ENCODE measurements at regions not wholly inside any gene's neighbourhood (a gene's known extent, or its start where the extent isn't known, plus 50 kb on each side); places are given as distances from the start of the nearest gene placed in this dataset.

- DNase-seq = no peak
Measured at GRCh38 chr3:186487819-186488218, 56.4 kb downstream of the CRYGS start.

GRCh38 chr3:186487037-186487436 lies 57.1 kb downstream of the CRYGS start:
- no peak for DNase-seq

DNA sequence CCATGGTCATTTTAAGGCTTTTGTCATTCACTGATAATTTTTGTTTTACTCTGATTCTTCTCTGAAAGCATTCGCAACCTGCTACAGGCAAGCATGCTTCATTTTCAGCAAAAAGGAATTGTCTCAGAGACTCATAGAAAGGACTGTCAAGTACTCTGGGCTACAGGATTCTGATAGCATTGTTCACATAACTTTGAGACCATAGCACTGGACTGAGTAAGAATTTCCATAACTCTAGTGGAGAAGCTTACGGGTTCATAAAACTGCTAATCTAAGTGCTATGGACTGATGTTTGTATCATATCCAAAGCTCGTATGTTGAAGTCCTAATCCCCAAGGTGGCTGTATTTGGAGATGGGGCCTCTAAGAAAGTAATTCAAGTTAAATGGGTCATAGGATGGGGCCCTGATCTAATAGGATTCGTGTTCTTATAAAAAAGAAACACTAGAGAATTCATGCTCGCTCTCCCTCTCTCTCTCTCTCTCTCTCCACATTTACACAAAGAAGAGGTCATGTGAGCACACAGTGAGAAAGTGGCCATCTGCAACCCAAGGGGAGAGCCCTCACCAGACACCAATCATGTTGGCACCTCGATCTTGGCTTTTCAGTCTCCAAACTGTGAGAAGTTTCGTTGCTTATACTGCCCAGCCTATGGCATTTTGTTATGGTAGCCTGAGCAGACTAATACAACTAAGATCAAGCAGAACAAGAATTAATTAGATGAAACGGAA lies 60.4 kb downstream of the CRYGS start:
- no peak for DNase-seq

GRCh38 chr3:186481526-186481925 lies 62.7 kb downstream of the CRYGS start:
- no peak for DNase-seq

- DNase-seq = no peak
Measured at GRCh38 chr3:186477876-186478275, 66.3 kb downstream of the CRYGS start.

DNA sequence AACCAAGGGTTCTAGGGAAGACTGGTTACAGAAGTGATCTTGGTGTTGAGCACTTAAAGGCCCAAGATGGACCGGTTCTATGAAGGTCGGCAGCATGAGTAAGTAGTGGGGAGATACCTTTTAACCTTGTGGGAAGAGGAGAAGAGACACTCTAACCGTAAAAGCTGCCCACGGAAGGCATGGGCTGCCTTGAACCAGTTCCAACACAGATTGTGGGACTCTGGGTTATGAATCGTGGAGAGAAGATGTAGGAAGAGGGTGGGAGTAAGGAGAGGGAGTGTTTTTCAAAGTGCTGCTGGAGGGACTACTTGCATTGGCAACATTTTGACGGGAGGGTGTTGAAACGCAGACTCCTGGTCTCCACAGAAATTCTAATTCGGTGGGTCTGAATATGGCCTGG lies 67.1 kb downstream of the CRYGS start:
- DNase-seq = no peak

DNA sequence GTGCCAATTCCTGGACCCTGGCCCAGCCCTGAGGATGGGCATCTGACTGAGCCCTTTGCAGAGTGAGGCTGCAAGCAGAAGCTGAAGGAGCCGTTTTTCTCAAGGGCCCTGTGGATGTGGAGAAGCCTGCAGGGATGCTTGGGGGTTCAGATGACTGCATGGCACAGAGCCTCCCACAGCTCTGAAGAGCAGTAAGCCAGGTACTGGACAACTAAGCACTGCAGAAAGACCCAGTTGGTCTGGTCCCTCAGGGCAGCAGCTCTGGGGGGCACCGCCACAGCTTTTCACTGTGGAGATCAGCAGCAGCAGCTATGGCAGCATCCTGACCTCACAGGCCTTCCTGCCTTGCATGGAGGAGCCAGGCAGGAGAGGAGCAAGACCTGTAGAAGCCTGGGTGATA lies 67.6 kb downstream of the CRYGS start:
- DNase-seq = no peak

GRCh38 chr3:186476044-186476468 lies 68.1 kb downstream of the CRYGS start:
- DNase-seq = no peak

DNA sequence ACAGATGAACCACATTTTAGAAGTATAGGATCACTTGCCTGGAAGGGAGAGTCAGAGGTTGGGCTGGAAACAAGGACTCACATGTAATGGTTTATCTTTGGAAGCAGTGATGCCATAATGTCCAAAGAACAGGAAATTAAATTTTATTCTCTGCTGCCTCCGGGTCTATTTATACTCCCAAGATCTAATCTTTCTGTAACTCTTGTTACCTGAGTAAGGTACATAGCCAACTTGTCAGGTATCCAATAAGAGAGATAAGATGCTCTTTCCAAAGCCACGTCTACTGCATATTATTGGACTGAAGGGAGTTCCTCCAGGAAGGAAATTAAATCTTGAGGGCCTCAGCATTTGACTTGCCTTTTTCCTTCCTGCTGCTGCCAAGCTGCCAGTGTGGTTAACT lies 71.0 kb downstream of the CRYGS start:
- no peak for DNase-seq

DNA sequence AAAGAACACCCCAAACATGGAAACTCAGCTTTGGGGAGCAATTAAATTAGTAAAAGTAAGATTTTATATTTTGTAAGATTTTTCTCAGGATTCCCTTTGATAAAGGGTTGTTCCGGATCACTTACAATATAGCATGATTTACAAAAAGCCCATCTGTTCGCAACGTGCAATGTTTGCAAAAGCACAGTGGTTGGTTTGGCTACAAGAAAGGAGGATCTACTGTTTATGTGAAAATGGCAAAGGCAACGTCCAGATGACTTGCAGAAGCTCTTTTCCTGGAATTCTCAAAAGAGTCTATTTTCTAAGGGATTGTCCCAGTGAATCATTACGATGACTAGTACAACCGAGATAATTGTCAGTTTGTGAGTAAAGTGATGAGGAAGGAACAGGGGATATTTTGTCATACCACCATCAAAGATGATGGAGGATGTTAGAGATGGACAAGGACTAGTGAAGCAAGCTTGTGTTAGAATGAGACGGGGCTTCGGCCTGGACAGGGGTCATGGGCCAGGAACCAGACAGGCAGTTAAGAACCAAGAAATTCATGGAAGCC lies 71.6 kb downstream of the CRYGS start:
- DNase-seq = no peak

GRCh38 chr3:186471771-186472170 lies 72.4 kb downstream of the CRYGS start:
- DNase-seq = no peak

GRCh38 chr3:186469525-186469924 lies 74.7 kb downstream of the CRYGS start:
- DNase-seq = no peak

- DNase-seq = no peak
Measured at GRCh38 chr3:186467969-186468368, 76.2 kb downstream of the CRYGS start.

- no peak for DNase-seq
Measured at GRCh38 chr3:186466391-186466974, 77.7 kb downstream of the CRYGS start.

DNA sequence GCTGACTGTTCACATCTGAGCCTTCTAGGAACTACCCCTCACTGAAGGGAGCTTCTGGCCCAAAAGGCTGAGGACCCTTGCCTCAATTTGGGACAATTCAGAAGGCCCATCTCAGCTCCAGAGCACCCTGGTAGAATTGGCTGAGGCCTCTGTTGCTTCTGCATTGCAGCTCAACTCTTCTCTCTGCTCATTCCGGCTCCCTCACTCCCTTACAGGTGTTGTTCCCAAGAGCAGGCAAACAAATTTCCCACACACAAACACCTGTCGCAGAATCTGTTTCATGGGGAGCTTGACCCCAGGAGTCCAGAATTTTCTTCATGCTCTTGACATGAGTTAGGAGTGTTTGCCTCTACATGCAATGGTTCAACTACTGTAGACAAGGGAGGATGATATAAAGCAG lies 78.7 kb downstream of the CRYGS start:
- no peak for DNase-seq

- DNase-seq = no peak
Measured at GRCh38 chr3:186464424-186465093, 79.6 kb downstream of the CRYGS start.

DNA sequence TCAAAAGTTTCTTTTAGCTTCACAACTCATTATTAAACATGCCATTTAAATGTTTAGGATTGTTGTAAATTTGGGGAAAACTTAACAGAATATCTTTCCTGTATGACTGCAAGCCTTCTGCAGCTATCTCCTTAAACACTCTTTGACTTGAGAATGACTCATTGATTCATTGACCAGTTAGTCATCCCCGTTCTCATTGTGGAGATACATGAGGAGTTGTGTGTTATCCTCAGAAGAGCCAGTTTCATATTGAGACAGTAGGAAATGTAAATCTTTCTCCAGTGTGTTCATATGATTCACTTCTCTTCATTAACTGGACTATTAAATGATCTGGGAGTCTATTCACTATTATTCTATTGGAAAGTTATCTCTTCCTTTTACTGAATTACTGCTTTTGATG lies 83.0 kb downstream of the CRYGS start:
- peak; percentile 64 for DNase-seq

DNA sequence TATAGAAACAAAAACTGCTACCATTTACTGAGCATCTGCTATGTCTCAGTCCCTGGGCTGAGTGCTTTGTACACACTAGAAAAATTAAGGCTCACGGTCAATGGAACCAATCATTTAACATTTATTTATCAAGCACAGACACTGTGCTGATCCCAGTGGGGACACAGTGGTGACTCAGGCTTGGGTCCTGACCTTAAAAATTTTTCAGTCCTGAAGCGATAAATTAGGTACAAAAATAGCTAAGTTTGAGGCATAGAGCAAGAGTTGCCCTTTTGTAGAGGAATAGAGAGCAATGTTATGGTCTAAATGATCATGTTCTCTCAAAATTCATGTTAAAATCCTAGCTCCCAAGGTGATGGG lies 85.1 kb downstream of the CRYGS start:
- DNase-seq = no peak

GRCh38 chr3:186458306-186459107 lies 85.7 kb downstream of the CRYGS start:
- DNase-seq = no peak

- no peak for DNase-seq
Measured at GRCh38 chr3:186457236-186457635, 86.9 kb downstream of the CRYGS start.

- DNase-seq = peak; percentile 9
Measured at GRCh38 chr3:186456731-186457191, 87.4 kb downstream of the CRYGS start.

DNA sequence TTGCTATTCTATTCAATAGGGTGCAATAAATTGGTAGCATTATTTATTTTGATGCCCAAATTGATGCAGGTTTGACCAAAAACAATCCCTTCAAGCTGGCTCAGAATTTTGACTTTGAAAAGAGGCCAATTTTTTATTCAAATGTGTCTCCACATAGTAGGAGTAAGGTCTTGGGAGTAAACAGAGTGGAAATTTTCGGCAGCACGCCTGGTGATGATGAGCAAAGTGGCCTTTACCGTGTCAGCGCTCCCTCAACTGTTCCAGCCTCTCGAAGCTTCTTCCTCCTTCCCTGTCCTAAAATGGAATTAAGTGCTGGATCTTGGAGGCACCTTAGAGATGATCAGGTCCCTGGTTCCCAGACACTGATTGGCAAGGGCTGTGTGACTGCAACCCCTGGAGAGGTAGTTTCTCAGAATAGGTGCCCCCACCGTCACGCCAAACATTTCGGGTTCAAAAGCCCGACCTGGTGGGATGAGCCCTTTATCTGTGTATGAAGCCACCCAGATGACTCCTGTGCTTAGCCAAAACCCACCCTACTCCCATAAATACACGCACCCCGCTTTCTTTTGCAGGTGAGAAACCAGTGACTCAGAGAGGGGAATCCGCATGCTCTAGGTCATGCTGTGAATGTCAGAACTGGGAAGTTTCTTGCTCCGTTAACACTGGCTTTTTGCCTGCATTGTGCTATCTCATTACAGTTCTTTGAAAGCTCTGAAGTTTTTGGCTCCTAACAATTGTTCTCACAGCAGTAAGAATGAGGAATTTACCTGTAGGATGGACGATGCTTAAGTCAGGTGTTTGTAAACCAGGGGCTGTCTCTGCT lies 89.1 kb downstream of the CRYGS start:
- DNase-seq = no peak

Measured in fibroblast of skin of back (primary cell).